SK-N-SH treated with all-trans-retinoic acid at 6 μM for 48 hours (cell line): ENCODE measurements at regions not wholly inside any gene's neighbourhood (a gene's known extent, or its start where the extent isn't known, plus 50 kb on each side); places are given as distances from the start of the nearest gene placed in this dataset.

Experiments
- ATAC-seq: fragments of 200-7000 bp; cut with Tn5 transposase; 3 replicates; pipeline ENCODE4 v1.9.1; 2020; ENCODE audit warnings: mild to moderate bottlenecking, moderate library complexity
- ARNTL ChIP-seq: fragments of 450-650 bp; formaldehyde crosslinking; IDR thresholded peaks from 2 replicates; pipeline ENCODE4 v1.5.0; 2020; ENCODE audit warnings: low read depth, mild to moderate bottlenecking, moderate library complexity, borderline replicate concordance
- BACH2 ChIP-seq: fragments of 250-450 bp; sonication (Bioruptor Pico); IDR thresholded peaks from 2 replicates; pipeline ENCODE4 v1.9.0; 2021; ENCODE audit warnings: mild to moderate bottlenecking, borderline replicate concordance
- CREB5 ChIP-seq: fragments of 250-450 bp; sonication (Bioruptor Pico); IDR thresholded peaks from 2 replicates; pipeline ENCODE4 v1.5.1; 2020; ENCODE audit warnings: low read depth, mild to moderate bottlenecking, moderate library complexity
- CSDC2 ChIP-seq: fragments of 250-450 bp; sonication (Bioruptor Pico); IDR thresholded peaks from 2 replicates; pipeline ENCODE4 v1.5.0; 2020; ENCODE audit warnings: mild to moderate bottlenecking, moderate library complexity
- CSRNP3 ChIP-seq: fragments of 250-450 bp; sonication (Bioruptor Pico); IDR thresholded peaks from 2 replicates; pipeline ENCODE4 v1.5.1; 2021; ENCODE audit warnings: mild to moderate bottlenecking, moderate library complexity
- ESRRG ChIP-seq: fragments of 250-450 bp; sonication (Bioruptor Pico); IDR thresholded peaks from 2 replicates; pipeline ENCODE4 v1.6.1; 2021; ENCODE audit warnings: mild to moderate bottlenecking
- GLIS3 ChIP-seq: fragments of 250-450 bp; sonication (Bioruptor Pico); IDR thresholded peaks from 2 replicates; pipeline ENCODE4 v1.5.0; 2020; ENCODE audit warnings: mild to moderate bottlenecking, moderate library complexity
- ISL1 ChIP-seq: fragments of 250-450 bp; sonication (Bioruptor Pico); IDR thresholded peaks from 2 replicates; pipeline ENCODE4 v2.1.2; 2022; ENCODE audit warnings: mild to moderate bottlenecking, moderate library complexity
- OSR1 ChIP-seq: fragments of 250-450 bp; sonication (Bioruptor Pico); IDR thresholded peaks from 2 replicates; pipeline ENCODE4 v1.8.0; 2022; ENCODE audit warnings: moderate library complexity, mild to moderate bottlenecking, inconsistent platforms
- PATZ1 ChIP-seq: fragments of 250-450 bp; sonication (Bioruptor Pico); IDR thresholded peaks from 2 replicates; pipeline ENCODE4 v1.8.0; 2020; ENCODE audit warnings: mild to moderate bottlenecking, moderate library complexity, borderline replicate concordance
- POU6F1 ChIP-seq: fragments of 250-450 bp; sonication (Bioruptor Pico); IDR thresholded peaks from 2 replicates; pipeline ENCODE4 v1.8.0; 2021; ENCODE audit warnings: low read depth, mild to moderate bottlenecking, moderate library complexity, borderline replicate concordance
- PPARA ChIP-seq: fragments of 250-450 bp; sonication (Bioruptor Pico); IDR thresholded peaks from 2 replicates; pipeline ENCODE4 v1.5.0; 2020; ENCODE audit warnings: mild to moderate bottlenecking, borderline replicate concordance
- RARB ChIP-seq: fragments of 250-450 bp; sonication (Bioruptor Pico); IDR thresholded peaks from 2 replicates; pipeline ENCODE4 v1.8.0; 2021; ENCODE audit warnings: mild to moderate bottlenecking, moderate library complexity
- SNAI2 ChIP-seq: fragments of 250-450 bp; sonication (Bioruptor Pico); IDR thresholded peaks from 2 replicates; pipeline ENCODE4 v1.5.0; 2020; ENCODE audit warnings: mild to moderate bottlenecking, moderate library complexity
- TCF4 ChIP-seq: fragments of 250-450 bp; sonication (Bioruptor Pico); IDR thresholded peaks from 2 replicates; pipeline ENCODE4 v1.8.0; 2021; ENCODE audit warnings: mild to moderate bottlenecking, moderate library complexity, borderline replicate concordance
- TOX ChIP-seq: fragments of 250-450 bp; sonication (Bioruptor Pico); IDR thresholded peaks from 2 replicates; pipeline ENCODE4 v1.8.0; 2021; ENCODE audit warnings: mild to moderate bottlenecking, moderate library complexity, borderline replicate concordance
- TSHZ2 ChIP-seq: fragments of 250-450 bp; sonication (Bioruptor Pico); IDR thresholded peaks from 2 replicates; pipeline ENCODE4 v1.5.0; 2020; ENCODE audit warnings: mild to moderate bottlenecking, moderate library complexity
- ZC3H10 ChIP-seq: fragments of 250-450 bp; sonication (Bioruptor Pico); IDR thresholded peaks from 2 replicates; pipeline ENCODE4 v1.5.1; 2021; ENCODE audit warnings: mild to moderate bottlenecking, moderate library complexity
- ZFP3 ChIP-seq: fragments of 250-450 bp; sonication (Bioruptor Pico); IDR thresholded peaks from 2 replicates; pipeline ENCODE4 v1.5.0; 2020; ENCODE audit warnings: mild to moderate bottlenecking, moderate library complexity
- ZFP30 ChIP-seq: fragments of 450-650 bp; formaldehyde crosslinking; IDR thresholded peaks from 2 replicates; pipeline ENCODE4 v1.5.0; 2022; ENCODE audit warnings: mild to moderate bottlenecking, moderate library complexity
- ZNF565 ChIP-seq: fragments of 450-650 bp; formaldehyde crosslinking; conservative IDR thresholded peaks from 2 replicates; pipeline ENCODE4 v1.5.0; 2020; ENCODE audit warnings: low read depth, mild to moderate bottlenecking, moderate library complexity
- ZNF70 ChIP-seq: fragments of 450-650 bp; formaldehyde crosslinking; IDR thresholded peaks from 2 replicates; pipeline ENCODE4 v1.5.0; 2020; ENCODE audit warnings: mild to moderate bottlenecking, moderate library complexity
- ZNF8 ChIP-seq: fragments of 450-650 bp; formaldehyde crosslinking; IDR thresholded peaks from 2 replicates; pipeline ENCODE4 v1.5.0; 2020; ENCODE audit warnings: mild to moderate bottlenecking, moderate library complexity

- peak; percentile 82 for ATAC-seq
- no peak for TF ChIP-seq CSDC2 (CRISPR knock-in tag)
- no peak for TF ChIP-seq ARNTL (CRISPR knock-in tag)
- no peak for TF ChIP-seq CSRNP3 (CRISPR knock-in tag)
- TF ChIP-seq ISL1 (CRISPR knock-in tag), result peak; percentile 39
- no peak for TF ChIP-seq ZNF565
- no peak for TF ChIP-seq TSHZ2 (CRISPR knock-in tag)
- no peak for TF ChIP-seq ZFP30 (CRISPR knock-in tag)
- TF ChIP-seq ZFP3, result no peak
- no peak for TF ChIP-seq CREB5
- TF ChIP-seq POU6F1 (CRISPR knock-in tag), result no peak
- TF ChIP-seq ZC3H10 (CRISPR knock-in tag), result peak; percentile 80; the same call in 1 of the 2 replicates
- no peak for TF ChIP-seq ESRRG (CRISPR knock-in tag)
- TF ChIP-seq SNAI2 (CRISPR knock-in tag), result no peak
- TF ChIP-seq ZNF70 (CRISPR knock-in tag), result no peak
- no peak for TF ChIP-seq PATZ1 (CRISPR knock-in tag)
- no peak for TF ChIP-seq TCF4
- TF ChIP-seq RARB (CRISPR knock-in tag), result no peak
- no peak for TF ChIP-seq GLIS3 (CRISPR knock-in tag)
- TF ChIP-seq TOX, result peak; percentile 71; the same call in 1 of the 2 replicates
- no peak for TF ChIP-seq ZNF8
- no peak for TF ChIP-seq PPARA (CRISPR knock-in tag)
- TF ChIP-seq OSR1 (CRISPR knock-in tag), result no peak
- TF ChIP-seq BACH2 (CRISPR knock-in tag), result no peak
Measured at GRCh38 chr6:72560721-72561593, 60.9 kb upstream of the KCNQ5 start.

GRCh38 chr6:72561629-72562028 lies 60.2 kb upstream of the KCNQ5 start:
- TF ChIP-seq RARB (CRISPR knock-in tag) (no peak), ARNTL (CRISPR knock-in tag) (no peak), ZNF70 (CRISPR knock-in tag) (no peak), TCF4 (no peak), ZFP3 (no peak)
- ATAC-seq, result peak; percentile 31; the same call in 1 of the 3 replicates
